ENCODE measurements at regions not wholly inside any gene's neighbourhood (a gene's known extent, or its start where the extent isn't known, plus 50 kb on each side); places are given as distances from the start of the nearest gene placed in this dataset.

GRCh38 chr14:90472632-90473031, 75.8 kb downstream of the CALM1 start:
- DNase-seq (ENCODE audit: low read depth in 1 of 2, low spot score in 2 of 2) = no peak
- 91% methylated on average over 2 of the region's 2 CpGs; no CpG with 5 or more reads in 1 of the 2 experiments for WGBS, 2 experiments (ENCODE audit: extremely low coverage in 1 of 2, insufficient coverage in 1 of 2, insufficient read length in 1 of 2, insufficient replicate concordance in 2 of 2, low coverage in 1 of 2, low lambda C conversion rate in 2 of 2, missing lambda C conversion rate in 1 of 2)
- Histone ChIP-seq H3K23ac (ENCODE audit: insufficient read length) (no peak overlapping the region), H2AFZ (ENCODE audit: low read length) (no peak overlapping the region), H3K79me1 (ENCODE audit: low read depth, low read length) (no peaks in the 10 kb centered on the region), H4K8ac (ENCODE audit: extremely low read depth, insufficient read depth, low read length) (no peak overlapping the region), H2BK20ac (ENCODE audit: low read length) (no peak overlapping the region), H2BK5ac (ENCODE audit: low read depth, low read length) (no peak overlapping the region), H3K14ac (ENCODE audit: insufficient read length) (no peak overlapping the region), H3K56ac (replicated peaks; ENCODE audit: insufficient read length, low read depth, low read length) (no peak overlapping the region), H3K9me3 (ENCODE audit: insufficient read depth in 2 of 2, low read depth in 1 of 2, low read length in 1 of 2) (peaks cover 21 to 33% of the 10 kb centered on the region in 2 experiments; a peak in 3 of 4 replicates), H2AK5ac (ENCODE audit: low read depth, low read length) (no peak overlapping the region), H4K91ac (replicated peaks; ENCODE audit: insufficient read length, low read length) (no peak overlapping the region), H3K4ac (replicated peaks; ENCODE audit: insufficient read length, low read depth, low read length) (no peak overlapping the region), H3K23me2 (ENCODE audit: low read depth, low read length) (no peaks in the 10 kb centered on the region), H3K4me3 (ENCODE audit: extremely low read depth in 1 of 4, insufficient read depth in 2 of 4, low read depth in 3 of 4, low read length in 4 of 4) (no peak overlapping the region), H3K4me2 (ENCODE audit: insufficient read depth in 1 of 2, low read depth in 2 of 2, low read length in 2 of 2) (no peak overlapping the region), H3K4me1 (replicated peaks in 1 of 4; ENCODE audit: control insufficient read depth in 3 of 4, insufficient read depth in 4 of 4, low read length in 3 of 4) (no peaks in the 10 kb centered on the region), H2BK12ac (ENCODE audit: low read depth, low read length) (no peak overlapping the region), H3K79me2 (ENCODE audit: control insufficient read depth in 1 of 2, insufficient read depth in 2 of 2, low read length in 2 of 2) (no peaks in the 10 kb centered on the region), H3K27me3 (replicated peaks in 1 of 4; ENCODE audit: control insufficient read depth in 3 of 4, extremely low read depth in 1 of 4, insufficient read depth in 3 of 4, low read length in 3 of 4) (no peaks in the 10 kb centered on the region), H4K20me1 (replicated peaks in 1 of 2; ENCODE audit: control insufficient read depth in 1 of 2, insufficient read depth in 2 of 2, low read length in 2 of 2) (no peaks in the 10 kb centered on the region), H2BK120ac (replicated peaks; ENCODE audit: low read depth, low read length) (no peak overlapping the region), H2BK15ac (ENCODE audit: low read length) (no peak overlapping the region), H3K36me3 (ENCODE audit: control insufficient read depth in 2 of 4, insufficient read depth in 4 of 4, low read length in 3 of 4) (no peaks in the 10 kb centered on the region; a peak in 3 of 8 replicates), H3K18ac (ENCODE audit: extremely low read depth, low read length) (no peak overlapping the region), H3K27ac (ENCODE audit: low read depth, low read length) (no peak overlapping the region), H3K9ac (replicated peaks in 1 of 4; ENCODE audit: extremely low read depth in 1 of 4, low read depth in 3 of 4, low read length in 3 of 4) (no peak overlapping the region), H4K5ac (ENCODE audit: insufficient read length, low read depth, low read length) (no peak overlapping the region)
- no peak for FAIRE-seq
- ChIA-PET CTCF (ENCODE audit: partially characterized antibody) (interaction anchor here (0.9 to 1.6 kb wide), 4 partner anchors 10 to 288 kb away, joined by 3 to 4 read pairs (median 3); no protein-coding TSS in a partner anchor), POLR2A (ENCODE audit: partially characterized antibody) (no interaction called here)
- no peak for TF ChIP-seq EZH2 (IDR thresholded peaks at IDR 0.05; ENCODE audit: low read depth, low read length, severe bottlenecking)
- TF ChIP-seq USF2 (IDR thresholded peaks at IDR 0.05; ENCODE audit: low read length) = no peak
- no peak for TF ChIP-seq MAFK (IDR thresholded peaks at IDR 0.05; ENCODE audit: low read depth, low read length)
- no peak for TF ChIP-seq CEBPB (IDR thresholded peaks at IDR 0.05; ENCODE audit: low read depth, low read length)
- no peak for TF ChIP-seq POU5F1 (IDR thresholded peaks at IDR 0.05; ENCODE audit: low read depth, low read length)
